ENCODE measurements at regions not wholly inside any gene's neighbourhood (a gene's known extent, or its start where the extent isn't known, plus 50 kb on each side); places are given as distances from the start of the nearest gene placed in this dataset.

GRCh38 chr16:51228097-51228659 lies 77.1 kb upstream of the SALL1 start:
- Histone ChIP-seq H3K4me2 (ENCODE audit: low read length) (no peak overlapping the region), H3K9me2 (ENCODE audit: insufficient read depth) (no peaks in the 10 kb centered on the region), H3K4me1 (ENCODE audit: control insufficient read depth in 1 of 2, insufficient read depth in 2 of 2, low read length in 2 of 2) (no peaks in the 10 kb centered on the region), H3K36me3 (ENCODE audit: control insufficient read depth in 1 of 2, insufficient read depth in 2 of 2, low read length in 2 of 2) (no peaks in the 10 kb centered on the region), H3K27me3 (ENCODE audit: insufficient read depth, low read length) (no peaks in the 10 kb centered on the region), H2AFZ (ENCODE audit: low read depth, low read length, poor library complexity, severe bottlenecking) (no peak overlapping the region), H3K4me3 (replicated peaks in 1 of 2; ENCODE audit: low read depth in 1 of 2, low read length in 2 of 2) (no peak overlapping the region), H3K27ac (ENCODE audit: low read depth, low read length) (no peak overlapping the region), H4K20me1 (ENCODE audit: insufficient read depth) (no peaks in the 10 kb centered on the region; the same call in 1 of the 2 replicates), H3K79me2 (ENCODE audit: insufficient read depth, low read length) (no peaks in the 10 kb centered on the region), H3K9ac (ENCODE audit: low read length) (no peak overlapping the region), H3K9me3 (ENCODE audit: control insufficient read depth in 1 of 2, insufficient read depth in 1 of 2, low read depth in 1 of 2, low read length in 2 of 2) (no peaks in the 10 kb centered on the region)
- no TSS peak for BruUV-seq (replicated peaks)
- ChIA-PET CTCF (no interaction called here), RAD21 (ENCODE audit: low non-redundant PET in 1 of 2, low total read pairs in 2 of 2, uncharacterized antibody in 2 of 2, unreplicated experiment in 2 of 2) (no interaction called here), POLR2A (no interaction called here)
- DNase-seq (ENCODE audit: low read depth, low spot score) (no peak), ATAC-seq (no peak)
- intact Hi-C loops (cut with micrococcal nuclease): no loop called here
- TF ChIP-seq REST (IDR thresholded peaks at IDR 0.05; ENCODE audit: low read depth) (no peak), RAD21 (IDR thresholded peaks at IDR 0.05; ENCODE audit: low read depth) (no peak), CEBPB (IDR thresholded peaks at IDR 0.05; ENCODE audit: low read depth) (no peak), ZNF274 (IDR thresholded peaks at IDR 0.05; ENCODE audit: low read depth, low read length) (no peak), FOSL1 (IDR thresholded peaks at IDR 0.05; ENCODE audit: low read depth) (no peak), SRF (IDR thresholded peaks at IDR 0.05; ENCODE audit: low read depth) (no peak), ZFX (IDR thresholded peaks at IDR 0.05) (no peak)

- Histone ChIP-seq H3K27ac (ENCODE audit: low read depth, low read length) (no peak overlapping the region), H3K9me3 (ENCODE audit: control insufficient read depth in 1 of 2, insufficient read depth in 1 of 2, low read depth in 1 of 2, low read length in 2 of 2) (no peaks in the 10 kb centered on the region), H3K9me2 (ENCODE audit: insufficient read depth) (no peaks in the 10 kb centered on the region), H3K27me3 (ENCODE audit: insufficient read depth, low read length) (no peaks in the 10 kb centered on the region), H2AFZ (ENCODE audit: low read depth, low read length, poor library complexity, severe bottlenecking) (no peak overlapping the region), H3K4me2 (ENCODE audit: low read length) (no peak overlapping the region), H3K79me2 (ENCODE audit: insufficient read depth, low read length) (no peaks in the 10 kb centered on the region), H3K36me3 (ENCODE audit: control insufficient read depth in 1 of 2, insufficient read depth in 2 of 2, low read length in 2 of 2) (no peaks in the 10 kb centered on the region), H3K4me3 (replicated peaks in 1 of 2; ENCODE audit: low read depth in 1 of 2, low read length in 2 of 2) (no peak overlapping the region), H3K9ac (ENCODE audit: low read length) (no peak overlapping the region), H3K4me1 (ENCODE audit: control insufficient read depth in 1 of 2, insufficient read depth in 2 of 2, low read length in 2 of 2) (no peaks in the 10 kb centered on the region), H4K20me1 (ENCODE audit: insufficient read depth) (no peaks in the 10 kb centered on the region; the same call in 1 of the 2 replicates)
- DNase-seq (ENCODE audit: low read depth, low spot score) (no peak), ATAC-seq (no peak)
- BruUV-seq (replicated peaks): no TSS peak
- CTCF ChIA-PET: no interaction called here
- no peak for TF ChIP-seq YY1 (IDR thresholded peaks at IDR 0.05; ENCODE audit: extremely low read depth, insufficient replicate concordance, low read depth, low read length)
- TF ChIP-seq ELF1 (IDR thresholded peaks at IDR 0.05; ENCODE audit: borderline replicate concordance, low read depth): no peak
- no peak for TF ChIP-seq ZBTB33 (IDR thresholded peaks at IDR 0.05; ENCODE audit: extremely low read depth, insufficient replicate concordance, low read length)
- TF ChIP-seq EZH2 (IDR thresholded peaks at IDR 0.05): no peak
- TF ChIP-seq SP1 (IDR thresholded peaks at IDR 0.05; ENCODE audit: low read depth): no peak
- no peak for TF ChIP-seq JUND (IDR thresholded peaks at IDR 0.05)
- no peak for TF ChIP-seq SIN3A (IDR thresholded peaks at IDR 0.05; ENCODE audit: low read depth)
- no peak for TF ChIP-seq POLR2A (IDR thresholded peaks at IDR 0.05; ENCODE audit: borderline replicate concordance, extremely low read depth, insufficient read depth, insufficient read length)
- POLR2A ChIA-PET: no interaction called here
- RAD21 ChIA-PET (ENCODE audit: low non-redundant PET in 1 of 2, low total read pairs in 2 of 2, uncharacterized antibody in 2 of 2, unreplicated experiment in 2 of 2): no interaction called here
- intact Hi-C loops (cut with micrococcal nuclease): no loop called here
Observed at GRCh38 chr16:51225878-51226277, 74.8 kb upstream of the SALL1 start.
